HEK293 (cell line): ENCODE measurements at regions not wholly inside any gene's neighbourhood (a gene's known extent, or its start where the extent isn't known, plus 50 kb on each side); places are given as distances from the start of the nearest gene placed in this dataset.

Source experiments
- CTCF ChIA-PET: fragments of 350-600 bp; formaldehyde crosslinking; extraction: SDS; loops from one replicate; lab custom pipeline; 2021; ENCODE audit warnings: antibody characterized with exemption; lab: Yijun Ruan, JAX
- POLR2A ChIA-PET: fragments of 300-600 bp; formaldehyde crosslinking; extraction: SDS; loops from one replicate; lab custom pipeline; 2020; ENCODE audit warnings: antibody characterized with exemption, inconsistent platforms; lab: Yijun Ruan, JAX
- H3K27ac ChIP-seq: fragments of 200-500 bp; sonication (Bioruptor generic); 2 replicates; pipeline ENCODE4 v1.5.1; 2014; ENCODE audit warnings: low read depth, low read length, control low read depth, inconsistent platforms; ENCODE audit errors: extremely low read depth
- H3K36me3 ChIP-seq, 2 experiments: fragments of 200-500 bp in 1 of 2; sonication (Bioruptor generic) in 1 of 2; 1 replicate in 1 of 2; 2 replicates in 1 of 2; pipeline ENCODE4 v1.5.1; 2014 to 2017; ENCODE audit warnings: inconsistent platforms in 2 of 2, low read length in 2 of 2; ENCODE audit not compliant: control insufficient read depth in 2 of 2, insufficient read depth in 1 of 2
- H3K4me1 ChIP-seq: fragments of 200-500 bp; sonication (Bioruptor generic); 2 replicates; pipeline ENCODE4 v1.5.1; 2014; ENCODE audit warnings: mild to moderate bottlenecking, low read length, inconsistent platforms; ENCODE audit not compliant: control insufficient read depth, insufficient read depth
- H3K4me3 ChIP-seq: 2 replicates; pipeline ENCODE4 v1.5.1; 2011; ENCODE audit warnings: low read depth, mild to moderate bottlenecking, control low read depth, low read length, moderate library complexity
- H3K9me3 ChIP-seq: fragments of 200-500 bp; sonication (Bioruptor generic); 2 replicates; pipeline ENCODE4 v1.5.1; 2014; ENCODE audit warnings: low read depth, low read length, inconsistent platforms; ENCODE audit not compliant: control insufficient read depth, insufficient read depth
- EGR2 ChIP-seq: fragments of 450-650 bp; formaldehyde crosslinking; IDR thresholded peaks from 2 replicates; pipeline ENCODE4 v1.5.1; 2016; ENCODE audit warnings: low read depth, missing biosample characterization, missing genetic modification characterization
- RBAK ChIP-seq: fragments of 450-650 bp; formaldehyde crosslinking; IDR thresholded peaks from 2 replicates; pipeline ENCODE4 v1.5.1; 2016; ENCODE audit warnings: missing biosample characterization, missing genetic modification characterization
- YY1 ChIP-seq: fragments of 450-650 bp; formaldehyde crosslinking; IDR thresholded peaks from 2 replicates; pipeline ENCODE4 v1.5.1; 2018; ENCODE audit warnings: missing biosample characterization, missing genetic modification characterization
- ZBTB1 ChIP-seq: fragments of 450-650 bp; formaldehyde crosslinking; IDR thresholded peaks from 2 replicates; pipeline ENCODE4 v1.5.1; 2016; ENCODE audit warnings: missing biosample characterization, missing genetic modification characterization
- ZBTB17 ChIP-seq: fragments of 450-650 bp; formaldehyde crosslinking; IDR thresholded peaks from 2 replicates; pipeline ENCODE4 v1.5.1; 2016; ENCODE audit warnings: missing biosample characterization, missing genetic modification characterization
- ZBTB21 ChIP-seq: fragments of 450-650 bp; formaldehyde crosslinking; IDR thresholded peaks from 2 replicates; pipeline ENCODE4 v1.5.1; 2017; ENCODE audit warnings: missing biosample characterization, missing genetic modification characterization
- ZBTB7A ChIP-seq: fragments of 450-650 bp; formaldehyde crosslinking; IDR thresholded peaks from 2 replicates; pipeline ENCODE4 v1.5.1; 2016; ENCODE audit warnings: low read depth, missing biosample characterization, missing genetic modification characterization
- ZNF184 ChIP-seq: fragments of 450-650 bp; IDR thresholded peaks from 2 replicates; pipeline ENCODE4 v1.5.1; 2018; ENCODE audit warnings: missing biosample characterization, mild to moderate bottlenecking, missing genetic modification characterization
- ZNF24 ChIP-seq: fragments of 450-650 bp; formaldehyde crosslinking; IDR thresholded peaks from 2 replicates; pipeline ENCODE4 v1.5.1; 2016; ENCODE audit warnings: missing biosample characterization, missing genetic modification characterization
- ZNF248 ChIP-seq: fragments of 450-650 bp; formaldehyde crosslinking; IDR thresholded peaks from 2 replicates; pipeline ENCODE4 v1.5.1; 2017; ENCODE audit warnings: missing biosample characterization, missing genetic modification characterization
- ZNF292 ChIP-seq: fragments of 450-650 bp; formaldehyde crosslinking; IDR thresholded peaks from 2 replicates; pipeline ENCODE4 v1.5.1; 2016; ENCODE audit warnings: low read depth, missing biosample characterization, missing genetic modification characterization, borderline replicate concordance
- ZNF366 ChIP-seq: fragments of 450-650 bp; formaldehyde crosslinking; conservative IDR thresholded peaks from 2 replicates; pipeline ENCODE4 v1.5.1; 2016; ENCODE audit warnings: missing biosample characterization, missing genetic modification characterization
- ZNF37A ChIP-seq: fragments of 450-650 bp; IDR thresholded peaks from 2 replicates; pipeline ENCODE4 v1.5.1; 2018; ENCODE audit warnings: missing biosample characterization, missing genetic modification characterization
- ZNF48 ChIP-seq: fragments of 450-650 bp; formaldehyde crosslinking; IDR thresholded peaks from 2 replicates; pipeline ENCODE4 v1.5.1; 2016; ENCODE audit warnings: missing biosample characterization, missing genetic modification characterization
- ZNF571 ChIP-seq: fragments of 450-650 bp; formaldehyde crosslinking; IDR thresholded peaks from 2 replicates; pipeline ENCODE4 v1.5.0; 2017; ENCODE audit warnings: missing biosample characterization, missing genetic modification characterization
- ZNF596 ChIP-seq: fragments of 450-650 bp; IDR thresholded peaks from 2 replicates; pipeline ENCODE4 v1.5.0; 2018; ENCODE audit warnings: missing biosample characterization, mild to moderate bottlenecking, missing genetic modification characterization, moderate library complexity
- ZNF664 ChIP-seq: fragments of 450-650 bp; formaldehyde crosslinking; IDR thresholded peaks from 2 replicates; pipeline ENCODE4 v1.5.1; 2016; ENCODE audit warnings: missing biosample characterization, missing genetic modification characterization
- ZNF791 ChIP-seq: fragments of 450-650 bp; formaldehyde crosslinking; IDR thresholded peaks from 2 replicates; pipeline ENCODE4 v1.5.1; 2016; ENCODE audit warnings: missing biosample characterization, missing genetic modification characterization
- ZNF830 ChIP-seq: fragments of 450-650 bp; IDR thresholded peaks from 2 replicates; pipeline ENCODE4 v1.5.0; 2018; ENCODE audit warnings: missing biosample characterization, missing genetic modification characterization, low read depth, mild to moderate bottlenecking, moderate library complexity
- ZXDB ChIP-seq: fragments of 450-650 bp; formaldehyde crosslinking; IDR thresholded peaks from 2 replicates; pipeline ENCODE4 v1.5.1; 2016; ENCODE audit warnings: missing biosample characterization, missing genetic modification characterization
- TF ChIP-seq, protein P1 (sequence below): fragments of 450-650 bp; formaldehyde crosslinking; IDR thresholded peaks from 2 replicates; pipeline ENCODE4 v1.5.1; 2017; ENCODE audit warnings: missing biosample characterization, missing genetic modification characterization
- TF ChIP-seq, protein P2 (sequence below): fragments of 450-650 bp; formaldehyde crosslinking; IDR thresholded peaks from 2 replicates; pipeline ENCODE4 v1.5.1; 2016; ENCODE audit warnings: missing biosample characterization, missing genetic modification characterization, low read depth
- TF ChIP-seq, protein P3 (sequence below): fragments of 450-650 bp; formaldehyde crosslinking; IDR thresholded peaks from 2 replicates; pipeline ENCODE4 v1.5.1; 2016; ENCODE audit warnings: missing biosample characterization, missing genetic modification characterization
- TF ChIP-seq, protein P4 (sequence below): fragments of 450-650 bp; formaldehyde crosslinking; IDR thresholded peaks from 2 replicates; pipeline ENCODE4 v1.5.1; 2017; ENCODE audit warnings: missing biosample characterization, missing genetic modification characterization
- TF ChIP-seq, protein P5 (sequence below): fragments of 450-650 bp; formaldehyde crosslinking; IDR thresholded peaks from 2 replicates; pipeline ENCODE4 v1.5.1; 2016; ENCODE audit warnings: missing biosample characterization, missing genetic modification characterization
- TF ChIP-seq, protein P6 (sequence below): fragments of 450-650 bp; formaldehyde crosslinking; IDR thresholded peaks from 2 replicates; pipeline ENCODE4 v1.5.1; 2017; ENCODE audit warnings: missing biosample characterization, missing genetic modification characterization
- TF ChIP-seq, protein P7 (sequence below): fragments of 450-650 bp; formaldehyde crosslinking; IDR thresholded peaks from 2 replicates; pipeline ENCODE4 v1.5.1; 2016; ENCODE audit warnings: missing biosample characterization, missing genetic modification characterization

DNA sequence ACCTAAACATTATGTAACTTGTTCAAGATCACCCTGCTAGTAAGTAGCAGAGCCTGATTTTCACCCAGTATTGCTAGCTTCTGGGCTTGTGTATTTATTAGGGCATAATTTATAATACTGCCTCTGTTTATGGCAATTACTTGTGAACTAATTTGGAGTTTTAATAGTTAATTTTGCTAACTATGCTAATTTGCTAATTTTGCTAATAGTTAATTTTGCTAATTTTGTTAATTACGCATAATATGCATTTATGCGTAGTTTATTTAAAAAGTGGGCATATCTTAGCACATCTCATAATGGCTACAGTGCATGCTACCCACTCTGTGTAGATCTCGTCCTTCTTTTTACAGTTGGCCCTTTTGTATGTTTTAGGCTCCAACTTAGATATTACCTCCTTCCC is 898.1 kb upstream of the EPHA5 start:
- POLR2A ChIA-PET: no interaction called here
- TF ChIP-seq ZNF571 (tag by site-specific recombination) (no peak), ZBTB21 (tag by site-specific recombination) (no peak), EGR2 (tag by site-specific recombination) (no peak), ZNF596 (no peak), ZBTB17 (tag by site-specific recombination) (no peak), ZNF292 (tag by site-specific recombination) (no peak), ZNF664 (no peak), ZXDB (tag by site-specific recombination) (no peak), ZBTB7A (tag by site-specific recombination) (no peak), RBAK (tag by site-specific recombination) (no peak), ZNF24 (tag by site-specific recombination) (no peak), YY1 (no peak), ZBTB1 (tag by site-specific recombination) (no peak), ZNF48 (no peak), ZNF248 (tag by site-specific recombination) (no peak)
- TF ChIP-seq, protein P1, sequence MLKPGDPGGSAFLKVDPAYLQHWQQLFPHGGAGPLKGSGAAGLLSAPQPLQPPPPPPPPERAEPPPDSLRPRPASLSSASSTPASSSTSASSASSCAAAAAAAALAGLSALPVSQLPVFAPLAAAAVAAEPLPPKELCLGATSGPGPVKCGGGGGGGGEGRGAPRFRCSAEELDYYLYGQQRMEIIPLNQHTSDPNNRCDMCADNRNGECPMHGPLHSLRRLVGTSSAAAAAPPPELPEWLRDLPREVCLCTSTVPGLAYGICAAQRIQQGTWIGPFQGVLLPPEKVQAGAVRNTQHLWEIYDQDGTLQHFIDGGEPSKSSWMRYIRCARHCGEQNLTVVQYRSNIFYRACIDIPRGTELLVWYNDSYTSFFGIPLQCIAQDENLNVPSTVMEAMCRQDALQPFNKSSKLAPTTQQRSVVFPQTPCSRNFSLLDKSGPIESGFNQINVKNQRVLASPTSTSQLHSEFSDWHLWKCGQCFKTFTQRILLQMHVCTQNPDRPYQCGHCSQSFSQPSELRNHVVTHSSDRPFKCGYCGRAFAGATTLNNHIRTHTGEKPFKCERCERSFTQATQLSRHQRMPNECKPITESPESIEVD (tag by site-specific recombination): no peak
- TF ChIP-seq, protein P2, sequence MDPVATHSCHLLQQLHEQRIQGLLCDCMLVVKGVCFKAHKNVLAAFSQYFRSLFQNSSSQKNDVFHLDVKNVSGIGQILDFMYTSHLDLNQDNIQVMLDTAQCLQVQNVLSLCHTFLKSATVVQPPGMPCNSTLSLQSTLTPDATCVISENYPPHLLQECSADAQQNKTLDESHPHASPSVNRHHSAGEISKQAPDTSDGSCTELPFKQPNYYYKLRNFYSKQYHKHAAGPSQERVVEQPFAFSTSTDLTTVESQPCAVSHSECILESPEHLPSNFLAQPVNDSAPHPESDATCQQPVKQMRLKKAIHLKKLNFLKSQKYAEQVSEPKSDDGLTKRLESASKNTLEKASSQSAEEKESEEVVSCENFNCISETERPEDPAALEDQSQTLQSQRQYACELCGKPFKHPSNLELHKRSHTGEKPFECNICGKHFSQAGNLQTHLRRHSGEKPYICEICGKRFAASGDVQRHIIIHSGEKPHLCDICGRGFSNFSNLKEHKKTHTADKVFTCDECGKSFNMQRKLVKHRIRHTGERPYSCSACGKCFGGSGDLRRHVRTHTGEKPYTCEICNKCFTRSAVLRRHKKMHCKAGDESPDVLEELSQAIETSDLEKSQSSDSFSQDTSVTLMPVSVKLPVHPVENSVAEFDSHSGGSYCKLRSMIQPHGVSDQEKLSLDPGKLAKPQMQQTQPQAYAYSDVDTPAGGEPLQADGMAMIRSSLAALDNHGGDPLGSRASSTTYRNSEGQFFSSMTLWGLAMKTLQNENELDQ (tag by site-specific recombination): no peak
- TF ChIP-seq, protein P3, sequence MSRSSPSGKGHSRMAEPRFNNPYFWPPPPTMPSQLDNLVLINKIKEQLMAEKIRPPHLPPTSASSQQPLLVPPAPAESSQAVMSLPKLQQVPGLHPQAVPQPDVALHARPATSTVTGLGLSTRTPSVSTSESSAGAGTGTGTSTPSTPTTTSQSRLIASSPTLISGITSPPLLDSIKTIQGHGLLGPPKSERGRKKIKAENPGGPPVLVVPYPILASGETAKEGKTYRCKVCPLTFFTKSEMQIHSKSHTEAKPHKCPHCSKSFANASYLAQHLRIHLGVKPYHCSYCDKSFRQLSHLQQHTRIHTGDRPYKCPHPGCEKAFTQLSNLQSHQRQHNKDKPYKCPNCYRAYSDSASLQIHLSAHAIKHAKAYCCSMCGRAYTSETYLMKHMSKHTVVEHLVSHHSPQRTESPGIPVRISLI (tag by site-specific recombination): no peak
- TF ChIP-seq, protein P4, sequence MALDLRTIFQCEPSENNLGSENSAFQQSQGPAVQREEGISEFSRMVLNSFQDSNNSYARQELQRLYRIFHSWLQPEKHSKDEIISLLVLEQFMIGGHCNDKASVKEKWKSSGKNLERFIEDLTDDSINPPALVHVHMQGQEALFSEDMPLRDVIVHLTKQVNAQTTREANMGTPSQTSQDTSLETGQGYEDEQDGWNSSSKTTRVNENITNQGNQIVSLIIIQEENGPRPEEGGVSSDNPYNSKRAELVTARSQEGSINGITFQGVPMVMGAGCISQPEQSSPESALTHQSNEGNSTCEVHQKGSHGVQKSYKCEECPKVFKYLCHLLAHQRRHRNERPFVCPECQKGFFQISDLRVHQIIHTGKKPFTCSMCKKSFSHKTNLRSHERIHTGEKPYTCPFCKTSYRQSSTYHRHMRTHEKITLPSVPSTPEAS (tag by site-specific recombination): no peak
- no peaks in the 10 kb centered on the region for H3K9me3 ChIP-seq
- H3K4me1 ChIP-seq: no peaks in the 10 kb centered on the region
- H3K4me3 ChIP-seq: no peak overlapping the region
- H3K27ac ChIP-seq: no peak overlapping the region
- H3K36me3 ChIP-seq: no peaks in the 10 kb centered on the region
- CTCF ChIA-PET: no interaction called here

DNA sequence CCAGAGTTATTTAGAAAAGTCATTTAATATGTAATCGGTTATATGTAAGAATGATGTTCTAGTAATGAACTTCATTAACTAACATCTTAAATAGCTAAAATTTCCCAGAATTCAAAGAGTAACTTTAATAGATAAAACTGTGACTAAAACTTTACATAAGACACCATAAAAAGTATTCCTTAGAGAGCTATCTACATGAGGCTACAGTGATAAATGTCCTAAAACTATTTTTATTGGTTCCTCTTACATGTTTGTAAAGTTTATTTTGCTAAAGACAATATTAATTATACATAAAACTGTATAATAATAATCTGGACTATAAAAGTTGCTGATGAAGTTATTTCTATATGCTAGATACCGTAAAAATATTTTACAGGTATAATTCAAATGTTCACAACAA is 897.7 kb upstream of the EPHA5 start:
- Histone ChIP-seq H3K4me3 (no peak overlapping the region), H3K36me3 (no peaks in the 10 kb centered on the region), H3K27ac (no peak overlapping the region), H3K9me3 (no peaks in the 10 kb centered on the region), H3K4me1 (no peaks in the 10 kb centered on the region)
- POLR2A ChIA-PET: no interaction called here
- CTCF ChIA-PET: interaction anchor here (0.6 kb wide), 1 partner anchor 640 kb away, joined by 4 read pairs; no protein-coding TSS in a partner anchor
- TF ChIP-seq ZNF37A (tag by site-specific recombination) (no peak), ZNF830 (tag by site-specific recombination) (no peak), ZNF184 (tag by site-specific recombination) (no peak), ZNF366 (tag by site-specific recombination) (no peak), ZNF791 (no peak)
- TF ChIP-seq, protein P5, sequence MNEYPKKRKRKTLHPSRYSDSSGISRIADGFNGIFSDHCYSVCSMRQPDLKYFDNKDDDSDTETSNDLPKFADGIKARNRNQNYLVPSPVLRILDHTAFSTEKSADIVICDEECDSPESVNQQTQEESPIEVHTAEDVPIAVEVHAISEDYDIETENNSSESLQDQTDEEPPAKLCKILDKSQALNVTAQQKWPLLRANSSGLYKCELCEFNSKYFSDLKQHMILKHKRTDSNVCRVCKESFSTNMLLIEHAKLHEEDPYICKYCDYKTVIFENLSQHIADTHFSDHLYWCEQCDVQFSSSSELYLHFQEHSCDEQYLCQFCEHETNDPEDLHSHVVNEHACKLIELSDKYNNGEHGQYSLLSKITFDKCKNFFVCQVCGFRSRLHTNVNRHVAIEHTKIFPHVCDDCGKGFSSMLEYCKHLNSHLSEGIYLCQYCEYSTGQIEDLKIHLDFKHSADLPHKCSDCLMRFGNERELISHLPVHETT (tag by site-specific recombination): no peak
- TF ChIP-seq, protein P6, sequence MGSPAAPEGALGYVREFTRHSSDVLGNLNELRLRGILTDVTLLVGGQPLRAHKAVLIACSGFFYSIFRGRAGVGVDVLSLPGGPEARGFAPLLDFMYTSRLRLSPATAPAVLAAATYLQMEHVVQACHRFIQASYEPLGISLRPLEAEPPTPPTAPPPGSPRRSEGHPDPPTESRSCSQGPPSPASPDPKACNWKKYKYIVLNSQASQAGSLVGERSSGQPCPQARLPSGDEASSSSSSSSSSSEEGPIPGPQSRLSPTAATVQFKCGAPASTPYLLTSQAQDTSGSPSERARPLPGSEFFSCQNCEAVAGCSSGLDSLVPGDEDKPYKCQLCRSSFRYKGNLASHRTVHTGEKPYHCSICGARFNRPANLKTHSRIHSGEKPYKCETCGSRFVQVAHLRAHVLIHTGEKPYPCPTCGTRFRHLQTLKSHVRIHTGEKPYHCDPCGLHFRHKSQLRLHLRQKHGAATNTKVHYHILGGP (tag by site-specific recombination): no peak
- TF ChIP-seq, protein P7, sequence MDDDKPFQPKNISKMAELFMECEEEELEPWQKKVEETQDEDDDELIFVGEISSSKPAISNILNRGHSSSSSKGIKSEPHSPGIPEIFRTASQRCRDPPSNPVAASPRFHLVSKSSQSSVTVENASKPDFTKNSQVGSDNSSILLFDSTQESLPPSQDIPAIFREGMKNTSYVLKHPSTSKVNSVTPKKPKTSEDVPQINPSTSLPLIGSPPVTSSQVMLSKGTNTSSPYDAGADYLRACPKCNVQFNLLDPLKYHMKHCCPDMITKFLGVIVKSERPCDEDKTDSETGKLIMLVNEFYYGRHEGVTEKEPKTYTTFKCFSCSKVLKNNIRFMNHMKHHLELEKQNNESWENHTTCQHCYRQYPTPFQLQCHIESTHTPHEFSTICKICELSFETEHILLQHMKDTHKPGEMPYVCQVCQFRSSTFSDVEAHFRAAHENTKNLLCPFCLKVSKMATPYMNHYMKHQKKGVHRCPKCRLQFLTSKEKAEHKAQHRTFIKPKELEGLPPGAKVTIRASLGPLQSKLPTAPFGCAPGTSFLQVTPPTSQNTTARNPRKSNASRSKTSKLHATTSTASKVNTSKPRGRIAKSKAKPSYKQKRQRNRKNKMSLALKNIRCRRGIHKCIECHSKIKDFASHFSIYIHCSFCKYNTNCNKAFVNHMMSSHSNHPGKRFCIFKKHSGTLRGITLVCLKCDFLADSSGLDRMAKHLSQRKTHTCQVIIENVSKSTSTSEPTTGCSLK (tag by site-specific recombination): no peak
